Caco-2 (cell line): ENCODE measurements at regions not wholly inside any gene's neighbourhood (a gene's known extent, or its start where the extent isn't known, plus 50 kb on each side); places are given as distances from the start of the nearest gene placed in this dataset.

Source experiments
- BruUV-seq: library from RNA; stranded (reverse); fragments of 400-500 nt; replicated peaks from 2 replicates; lab custom pipeline; 2021; lab: Mats Ljungman, UMichigan
- CTCF ChIA-PET: fragments of 300-600 bp; sonication (Branson Sonifier 250); formaldehyde crosslinking; loops from one replicate; lab custom pipeline; 2022; ENCODE audit warnings: antibody characterized with exemption; lab: Charles Lee
- POLR2A ChIA-PET: fragments of 300-600 bp; sonication (Branson Sonifier 250); formaldehyde crosslinking; loops from one replicate; lab custom pipeline; 2022; ENCODE audit warnings: antibody characterized with exemption; lab: Charles Lee
- DNase-seq, 2 experiments: peaks; one replicate each; pipeline versions ENCODE4 v3.0.0 to v3.0.0-alpha.2; 2020 to 2022
- H3K27me3 ChIP-seq: replicated peaks from 2 replicates; pipeline ENCODE4 v1.6.0; 2011; ENCODE audit warnings: low read length; ENCODE audit not compliant: control insufficient read depth, insufficient read depth
- H3K36me3 ChIP-seq: 2 replicates; pipeline ENCODE4 v1.5.1; 2011; ENCODE audit warnings: low read length; ENCODE audit not compliant: control insufficient read depth, insufficient read depth
- H3K4me1 ChIP-seq: fragments of 250-450 bp; sonication (Bioruptor Pico); 2 replicates; pipeline ENCODE4 v1.5.1; 2020; ENCODE audit warnings: mild to moderate bottlenecking
- H3K4me3 ChIP-seq: 2 replicates; pipeline ENCODE4 v1.5.1; 2011; ENCODE audit warnings: low read depth, mild to moderate bottlenecking, control low read depth, low read length
- H3K9me3 ChIP-seq: fragments of 250-450 bp; sonication (Bioruptor Pico); 2 replicates; pipeline ENCODE4 v1.5.1; 2020; ENCODE audit warnings: mild to moderate bottlenecking, moderate library complexity
- H3K27ac Mint-ChIP-seq: one replicate; pipeline ENCODE4 v1.8.0; 2022; ENCODE audit warnings: mixed read lengths; ENCODE audit not compliant: unreplicated experiment
- H3K27me3 Mint-ChIP-seq: one replicate; pipeline ENCODE4 v1.8.0; 2022; ENCODE audit warnings: mixed read lengths; ENCODE audit not compliant: insufficient read depth, unreplicated experiment
- H3K36me3 Mint-ChIP-seq: one replicate; pipeline ENCODE4 v1.8.0; 2022; ENCODE audit warnings: mild to moderate bottlenecking, mixed read lengths; ENCODE audit not compliant: insufficient read depth, unreplicated experiment
- H3K4me1 Mint-ChIP-seq: one replicate; pipeline ENCODE4 v1.8.0; 2022; ENCODE audit warnings: low read depth, mixed read lengths; ENCODE audit not compliant: unreplicated experiment
- H3K4me3 Mint-ChIP-seq: one replicate; pipeline ENCODE4 v1.8.0; 2022; ENCODE audit warnings: mild to moderate bottlenecking, moderate library complexity, mixed read lengths; ENCODE audit not compliant: unreplicated experiment
- H3K9me3 Mint-ChIP-seq: one replicate; pipeline ENCODE4 v1.8.0; 2022; ENCODE audit warnings: mixed read lengths; ENCODE audit not compliant: unreplicated experiment
- CTCF ChIP-seq, 2 experiments: fragments of 200-600 bp in 1 of 2; IDR thresholded peaks; 1 replicate in 1 of 2; 2 replicates in 1 of 2; pipeline versions ENCODE4 v1.5.1 to v1.8.0; 2011 to 2022; ENCODE audit warnings: antibody characterized with exemption in 1 of 2, control low read depth in 1 of 2, inconsistent platforms in 1 of 2, low read depth in 1 of 2, low read length in 1 of 2, mild to moderate bottlenecking in 1 of 2, moderate library complexity in 1 of 2; ENCODE audit not compliant: insufficient read depth in 1 of 2, severe bottlenecking in 1 of 2, unreplicated experiment in 1 of 2
- intact Hi-C: fragments of 100-400 bp; cut with micrococcal nuclease; formaldehyde crosslinking; loops from one replicate; pipeline ENCODE4 v1.10.0; 2022; ENCODE audit not compliant: unreplicated experiment

- peaks cover 12% of the 10 kb centered on the region for H3K9me3 Mint-ChIP-seq
- no peak for TF ChIP-seq CTCF (IDR thresholded peaks at IDR 0.05; ENCODE audit: insufficient read depth in 1 of 2, low read depth in 1 of 2, low read length in 1 of 2, severe bottlenecking in 1 of 2, unreplicated experiment in 1 of 2)
- no peaks in the 10 kb centered on the region for H3K36me3 ChIP-seq
- DNase-seq, result no peak
- ChIA-PET CTCF (no interaction called here), POLR2A (no interaction called here)
- H3K4me3 ChIP-seq, result no peak overlapping the region
- intact Hi-C loops, result no loop called here
- no peak overlapping the region for H3K4me3 Mint-ChIP-seq
- no peak overlapping the region for H3K27ac Mint-ChIP-seq
- H3K4me1 ChIP-seq, result 0 out of 2 replicates have a peak, but pooled peaks cover 11% of the 10 kb centered on the region
- no peaks in the 10 kb centered on the region for H3K27me3 Mint-ChIP-seq
- peaks cover 10% of the 10 kb centered on the region for H3K4me1 Mint-ChIP-seq
- H3K27me3 ChIP-seq, result no peaks in the 10 kb centered on the region
- no peaks in the 10 kb centered on the region for H3K36me3 Mint-ChIP-seq
- no peaks in the 10 kb centered on the region for H3K9me3 ChIP-seq
- no TSS peak for BruUV-seq
These were observed 161.3 kb upstream of the RIMS1 start for GRCh38 chr6:71725126-71725470.

- H3K4me3 Mint-ChIP-seq, result no peak overlapping the region
- no peaks in the 10 kb centered on the region for H3K36me3 Mint-ChIP-seq
- TF ChIP-seq CTCF (IDR thresholded peaks at IDR 0.05; ENCODE audit: insufficient read depth in 1 of 2, low read depth in 1 of 2, low read length in 1 of 2, severe bottlenecking in 1 of 2, unreplicated experiment in 1 of 2), result no peak
- no TSS peak for BruUV-seq
- no peak overlapping the region for H3K27ac Mint-ChIP-seq
- Histone ChIP-seq H3K4me1 (0 out of 2 replicates have a peak, but pooled peaks cover 11% of the 10 kb centered on the region), H3K36me3 (no peaks in the 10 kb centered on the region), H3K27me3 (no peaks in the 10 kb centered on the region), H3K9me3 (no peaks in the 10 kb centered on the region), H3K4me3 (no peak overlapping the region)
- CTCF ChIA-PET, result no interaction called here
- POLR2A ChIA-PET, result no interaction called here
- peaks cover 10% of the 10 kb centered on the region for H3K4me1 Mint-ChIP-seq
- no peaks in the 10 kb centered on the region for H3K27me3 Mint-ChIP-seq
- no peak for DNase-seq
- intact Hi-C loops, result no loop called here
- H3K9me3 Mint-ChIP-seq, result peaks cover 12% of the 10 kb centered on the region
These were observed 160.2 kb upstream of the RIMS1 start for GRCh38 chr6:71726121-71726520.

GRCh38 chr6:71727632-71728294 lies 158.6 kb upstream of the RIMS1 start:
- DNase-seq, result no peak
- Mint-ChIP-seq H3K27ac (no peak overlapping the region), H3K4me3 (no peak overlapping the region), H3K36me3 (no peaks in the 10 kb centered on the region), H3K4me1 (peaks cover 6% of the 10 kb centered on the region), H3K9me3 (peaks cover 12% of the 10 kb centered on the region), H3K27me3 (no peaks in the 10 kb centered on the region)
- no peaks in the 10 kb centered on the region for H3K36me3 ChIP-seq
- no peaks in the 10 kb centered on the region for H3K27me3 ChIP-seq
- 0 out of 2 replicates have a peak, but pooled peaks cover 6% of the 10 kb centered on the region for H3K4me1 ChIP-seq
- no TSS peak for BruUV-seq
- CTCF ChIA-PET, result no interaction called here
- POLR2A ChIA-PET, result no interaction called here
- no peak overlapping the region for H3K4me3 ChIP-seq
- intact Hi-C loops, result no loop called here
- no peaks in the 10 kb centered on the region for H3K9me3 ChIP-seq
- no peak for TF ChIP-seq CTCF (IDR thresholded peaks at IDR 0.05; ENCODE audit: insufficient read depth in 1 of 2, low read depth in 1 of 2, low read length in 1 of 2, severe bottlenecking in 1 of 2, unreplicated experiment in 1 of 2)
